HG02798 (cell line): ENCODE measurements at regions not wholly inside any gene's neighbourhood (a gene's known extent, or its start where the extent isn't known, plus 50 kb on each side); places are given as distances from the start of the nearest gene placed in this dataset.
"Not testable (repeated sequence)": the region's sequence is repeated elsewhere in the genome, so short reads cannot be mapped to it uniquely, and the experiment has no call there.

Experiments
- ATAC-seq: cut with Tn5 transposase; IDR thresholded peaks from one replicate; pipeline ENCODE4 v1.9.1; 2021; ENCODE audit warnings: mild to moderate bottlenecking; ENCODE audit not compliant: unreplicated experiment, poor library complexity

DNA sequence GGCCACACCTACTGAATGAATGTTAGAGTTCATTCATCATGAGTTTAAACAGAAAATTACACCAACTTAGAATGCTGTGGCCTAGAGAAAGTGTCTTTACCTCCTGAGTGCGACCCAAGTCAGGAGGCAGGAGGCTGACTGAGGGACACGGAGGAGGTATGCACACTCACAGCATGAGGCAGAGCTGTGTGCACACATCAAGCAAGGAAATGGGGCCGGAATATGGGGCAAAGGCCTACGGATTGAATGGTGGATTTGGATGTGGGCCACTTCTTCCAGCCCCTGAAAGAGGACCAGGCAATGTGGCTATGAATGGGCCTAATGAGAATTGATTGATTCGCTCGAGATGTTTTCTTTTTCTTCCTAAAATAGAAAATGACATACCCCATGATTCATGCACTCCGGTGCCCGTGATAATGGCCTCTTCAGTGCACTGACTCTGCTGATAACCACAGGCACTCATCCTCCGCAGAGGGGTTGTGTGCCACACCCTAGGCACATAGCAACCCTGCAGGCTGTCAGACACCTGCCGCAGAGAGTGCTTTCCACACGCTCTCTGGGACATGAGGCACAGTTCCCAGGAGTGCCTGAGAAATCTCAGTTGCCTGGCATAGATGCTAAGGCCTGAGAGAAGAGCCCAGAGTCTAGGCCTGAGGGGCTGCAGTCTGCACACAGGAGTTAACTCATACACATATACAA, 155.5 kb downstream of the GLUL start:
- ATAC-seq, result no peak

DNA sequence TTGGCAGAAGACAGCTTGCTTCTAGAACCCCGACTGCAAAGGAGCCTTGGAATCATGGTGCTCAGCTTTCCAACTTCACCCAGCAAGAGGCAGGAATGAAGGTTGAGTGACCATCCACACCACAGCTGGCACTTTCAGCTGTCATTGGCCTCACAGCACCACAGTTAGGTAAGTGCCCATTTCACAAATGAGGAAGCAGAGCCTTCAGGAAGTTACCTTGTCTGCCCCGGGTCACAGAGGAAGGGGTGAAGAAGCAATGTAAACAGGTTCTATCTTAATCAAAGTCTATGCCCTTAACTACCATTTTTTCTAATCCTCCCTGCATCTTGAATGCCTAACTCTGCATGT, 156.0 kb downstream of the GLUL start:
- no peak for ATAC-seq

DNA sequence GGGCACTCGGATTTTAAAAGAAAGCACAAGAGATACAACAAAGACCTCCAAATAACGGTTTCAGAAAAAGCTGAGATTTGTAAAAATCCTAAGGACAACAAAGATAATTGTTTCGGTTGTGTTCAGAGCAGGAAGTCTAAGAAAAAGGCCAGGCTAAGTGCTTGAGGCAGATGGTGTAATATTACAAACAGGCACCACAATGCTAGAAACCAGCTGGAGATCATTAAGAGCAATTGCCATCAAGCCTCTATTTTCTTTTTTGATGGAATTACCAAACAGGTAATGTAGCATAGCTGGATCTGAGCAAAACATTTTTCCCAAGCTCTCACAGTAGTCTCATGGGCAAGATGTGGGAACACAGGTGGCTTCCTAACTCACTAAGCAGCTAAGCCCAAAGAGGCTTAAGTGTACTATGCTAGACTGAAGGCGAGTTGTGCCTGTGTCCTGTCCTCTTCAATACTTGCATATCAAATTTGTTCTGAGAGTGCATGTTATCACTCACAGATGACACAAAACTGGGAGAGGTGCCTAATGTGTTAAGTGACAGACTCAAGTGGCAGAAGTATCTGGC, 161.6 kb downstream of the GLUL start:
- no peak for ATAC-seq

DNA sequence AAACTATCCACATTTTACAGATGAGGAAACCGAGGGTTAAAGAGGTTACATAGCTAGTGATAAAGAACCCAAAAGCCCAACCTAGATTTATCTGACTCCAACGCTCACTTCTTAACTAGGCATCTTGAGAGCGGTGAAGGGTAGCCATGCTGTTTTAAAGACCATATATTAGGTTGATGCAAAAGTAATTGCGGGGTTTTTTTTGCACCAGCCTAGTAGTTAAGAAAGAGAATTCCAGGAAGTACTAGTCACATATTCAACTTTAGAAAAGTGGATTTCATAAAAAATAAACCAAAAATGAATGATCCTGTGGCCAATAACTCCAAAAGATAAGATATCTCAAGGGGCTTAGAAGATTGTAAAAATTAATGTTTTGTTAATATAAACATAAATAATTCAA, 162.1 kb downstream of the GLUL start:
- no peak for ATAC-seq

DNA sequence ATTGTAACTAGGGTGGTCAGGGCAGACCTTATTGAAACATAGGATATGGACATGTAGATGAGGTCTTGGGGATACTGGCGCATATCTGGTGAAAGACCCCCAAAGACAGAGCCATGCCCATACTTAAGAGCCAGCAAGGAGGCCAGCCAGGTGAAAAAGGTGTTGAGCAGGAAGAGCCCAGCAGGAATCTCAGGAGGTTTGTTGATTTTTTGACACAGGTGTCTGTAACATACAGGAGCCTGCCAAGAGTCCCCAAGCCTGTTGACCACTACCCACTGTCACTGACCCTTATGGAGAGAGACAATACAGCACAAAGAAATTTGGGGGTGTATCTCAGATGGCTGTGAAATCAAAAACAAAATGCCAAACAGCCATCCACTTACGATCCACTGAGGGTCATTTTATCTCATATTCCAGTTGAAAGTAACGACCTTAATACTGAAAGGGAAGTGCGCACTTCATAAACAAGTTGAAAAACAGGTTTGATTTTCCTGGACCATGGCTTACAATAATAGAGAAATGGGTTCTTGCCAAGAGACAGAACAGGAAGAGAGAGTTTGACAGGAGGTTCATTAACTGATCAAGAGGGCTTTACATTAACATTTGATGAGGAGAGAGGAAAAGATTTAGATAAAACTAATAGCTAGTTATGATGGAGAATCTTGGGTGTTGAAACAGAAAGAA, 163.6 kb downstream of the GLUL start:
- no peak for ATAC-seq

DNA sequence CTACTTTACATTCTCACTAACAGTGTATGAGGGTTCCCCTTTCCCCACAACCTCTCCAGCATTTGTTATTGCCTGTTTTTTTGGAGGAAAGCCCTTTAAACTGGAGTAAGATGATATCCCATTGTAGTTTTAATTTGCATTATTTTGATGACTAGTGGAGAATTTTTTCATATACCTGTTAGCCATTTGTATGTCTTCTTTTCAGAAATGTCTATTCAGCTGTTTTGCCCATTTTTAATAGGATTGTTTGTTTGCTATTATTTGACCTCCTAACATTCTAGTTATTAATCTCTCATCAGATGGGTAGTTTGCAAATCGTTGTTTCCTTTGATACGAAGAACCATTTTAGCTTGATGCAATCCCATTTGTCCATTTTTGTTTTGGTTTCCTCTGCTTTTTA, 165.0 kb downstream of the GLUL start:
- no peak for ATAC-seq

DNA sequence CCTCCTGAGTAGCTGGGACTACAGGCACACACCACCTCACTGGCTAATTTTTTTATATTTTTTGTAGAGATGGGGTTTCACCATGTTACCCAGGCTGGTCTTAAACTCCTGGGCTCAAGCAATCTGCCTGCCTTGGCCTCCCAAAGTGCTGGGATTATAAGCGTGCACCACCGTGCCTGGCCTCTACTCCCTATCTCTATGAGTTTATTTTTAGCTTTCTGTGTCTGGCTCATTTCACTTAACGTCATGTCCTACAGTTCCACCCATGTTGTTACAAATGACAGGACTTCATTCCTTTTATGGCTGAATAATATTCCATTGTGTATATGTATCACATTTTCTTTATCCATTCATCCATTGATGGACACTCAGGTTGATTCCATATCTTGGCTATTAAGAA, 164.2 kb upstream of the ZNF648 start:
- not testable (repeated sequence) for ATAC-seq

DNA sequence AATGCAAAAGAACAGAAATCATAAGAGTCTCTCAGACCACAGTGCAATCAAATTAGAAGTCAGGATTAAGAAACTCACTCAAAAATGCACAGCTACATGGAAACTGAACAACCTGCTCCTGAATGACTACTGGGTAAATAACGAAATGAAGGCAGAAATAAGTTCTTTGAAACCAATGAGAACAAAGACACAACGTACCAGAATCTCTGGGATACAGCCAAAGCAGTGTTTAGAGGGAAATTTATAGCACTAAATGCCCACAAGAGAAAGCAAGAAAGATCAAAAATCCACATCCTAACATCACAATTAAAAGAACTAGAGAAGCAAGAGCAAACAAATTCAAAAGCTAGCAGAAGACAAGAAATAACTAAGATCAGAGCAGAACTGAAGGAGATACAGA, 160.5 kb upstream of the ZNF648 start:
- ATAC-seq, result not testable (repeated sequence)

DNA sequence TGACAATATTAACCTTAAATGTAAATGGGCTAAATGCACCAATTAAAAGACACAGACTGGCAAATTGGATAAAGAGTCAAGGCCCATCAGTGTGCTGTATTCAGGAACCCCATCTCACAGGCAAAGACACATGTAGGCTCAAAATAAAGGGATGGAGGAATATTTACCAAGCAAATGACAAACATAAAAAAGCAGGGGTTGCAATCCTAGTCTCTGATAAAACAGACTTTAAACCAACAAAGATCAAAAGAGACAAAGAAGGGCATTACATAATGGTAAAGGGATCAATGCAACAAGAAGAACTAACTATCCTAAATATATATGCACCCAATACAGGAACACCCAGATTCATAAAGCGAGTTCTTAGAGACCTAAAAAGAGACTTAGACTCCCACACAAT, 159.9 kb upstream of the ZNF648 start:
- ATAC-seq, result not testable (repeated sequence)

DNA sequence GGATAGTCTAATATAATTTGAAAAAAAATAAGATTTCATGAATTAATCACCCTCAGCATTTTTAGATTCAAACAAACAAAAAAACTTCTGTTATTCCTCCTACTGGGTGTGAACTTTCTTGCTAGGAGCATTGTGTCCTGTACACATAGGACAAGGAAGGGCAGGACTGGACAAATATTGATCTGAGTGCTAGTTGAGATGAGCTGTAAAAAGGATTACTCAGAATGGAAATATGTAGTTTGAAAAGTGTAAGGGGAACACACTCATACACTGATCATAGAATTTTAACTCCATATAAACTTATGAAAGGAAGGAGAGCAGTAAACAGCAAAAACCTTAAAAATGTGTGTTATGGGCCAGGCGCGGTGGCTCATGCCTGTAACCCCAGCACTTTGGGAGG, 156.5 kb upstream of the ZNF648 start:
- no peak for ATAC-seq

DNA sequence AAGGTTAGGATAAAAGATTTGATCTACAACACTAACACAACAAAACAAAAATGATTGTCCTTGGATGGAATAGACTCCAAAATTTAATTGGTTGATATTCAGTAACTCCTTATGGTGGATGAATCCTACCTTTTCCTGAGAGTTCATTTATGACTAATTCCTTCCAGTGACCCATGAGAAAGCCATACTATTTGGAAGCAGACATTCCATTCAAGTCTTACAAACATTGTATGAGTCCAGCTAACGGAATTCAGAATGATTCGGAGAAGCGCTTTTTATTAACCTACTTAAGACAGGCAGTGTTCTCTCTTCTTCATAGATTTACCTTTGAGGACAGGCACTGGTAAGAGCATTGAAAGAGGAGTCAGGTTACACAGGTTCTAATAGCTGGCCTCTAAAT, 155.6 kb upstream of the ZNF648 start:
- ATAC-seq, result no peak

DNA sequence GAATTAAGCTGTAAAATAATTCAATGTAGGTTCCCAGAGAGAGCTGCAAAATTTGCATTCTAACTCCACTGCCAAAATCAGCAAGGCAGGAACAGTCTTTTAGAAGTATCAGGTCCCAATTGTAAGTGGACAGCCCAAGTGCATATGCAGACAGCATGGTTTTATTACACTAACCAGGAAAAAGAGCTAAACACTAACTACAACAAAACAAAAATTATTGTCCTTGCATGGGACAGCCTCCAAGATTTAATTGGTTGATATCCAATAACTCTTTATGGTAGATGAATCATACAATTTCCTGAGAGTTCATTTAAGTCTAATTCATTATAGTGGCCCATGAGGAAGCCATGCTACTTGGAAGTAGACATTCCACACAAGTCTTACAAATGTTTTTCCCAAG, 154.3 kb upstream of the ZNF648 start:
- ATAC-seq, result no peak

DNA sequence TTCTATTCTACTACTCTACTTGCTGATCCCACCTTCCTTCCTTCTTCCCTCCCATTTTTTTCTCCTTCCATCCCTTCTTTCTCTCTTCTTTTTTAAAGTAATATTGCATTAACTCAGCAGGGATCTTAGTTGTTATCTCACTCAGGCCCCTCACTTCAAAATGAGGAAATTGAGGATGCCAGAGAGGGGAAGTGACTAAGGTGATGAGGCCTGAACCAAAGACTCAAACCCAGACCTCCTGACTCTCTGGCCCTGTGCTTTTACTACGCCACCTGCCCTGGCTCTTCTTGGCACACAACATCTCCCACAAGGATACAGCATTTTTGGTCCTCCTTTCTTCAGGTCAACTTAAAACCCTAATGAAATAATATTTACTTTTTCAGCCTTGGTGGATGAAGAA, 151.7 kb upstream of the ZNF648 start:
- ATAC-seq, result no peak

DNA sequence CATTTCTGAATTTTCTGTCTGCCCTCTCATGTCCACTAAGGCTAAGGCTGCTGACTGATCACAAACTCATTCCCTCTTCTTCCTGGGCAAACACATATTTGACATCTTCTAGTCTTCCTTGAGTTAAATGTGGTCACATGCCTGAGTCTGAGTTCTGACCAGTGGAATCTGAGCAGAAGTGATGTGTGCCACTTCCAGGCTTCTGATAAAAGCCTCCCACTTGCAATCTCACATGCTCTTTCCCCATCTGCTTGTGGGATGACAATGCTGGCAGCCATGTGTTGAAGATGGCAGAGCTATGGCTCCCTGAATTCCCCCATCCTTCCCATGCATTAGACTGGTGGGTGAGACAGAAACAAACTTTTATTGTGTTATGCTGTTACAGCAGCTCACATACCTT, 149.9 kb upstream of the ZNF648 start:
- ATAC-seq, result no peak

DNA sequence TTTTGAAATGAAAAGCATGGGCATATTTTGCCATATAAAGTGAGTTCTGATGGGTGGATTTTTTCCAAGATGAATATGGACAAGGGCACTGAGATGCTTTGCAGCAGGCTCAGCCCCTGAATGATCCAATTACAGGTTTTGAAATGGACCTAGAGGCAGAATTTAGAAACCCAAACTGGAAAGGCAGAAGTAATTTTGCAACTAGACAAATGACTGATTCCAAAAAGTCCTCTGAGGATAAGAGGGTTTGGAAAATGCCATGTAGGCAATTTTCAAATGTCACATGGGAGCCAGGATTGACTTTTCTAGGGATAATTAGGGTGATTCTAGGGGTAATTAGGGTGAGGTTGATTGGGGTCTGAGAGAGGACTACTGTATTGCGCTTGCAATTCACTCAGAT, 148.9 kb upstream of the ZNF648 start:
- no peak for ATAC-seq

DNA sequence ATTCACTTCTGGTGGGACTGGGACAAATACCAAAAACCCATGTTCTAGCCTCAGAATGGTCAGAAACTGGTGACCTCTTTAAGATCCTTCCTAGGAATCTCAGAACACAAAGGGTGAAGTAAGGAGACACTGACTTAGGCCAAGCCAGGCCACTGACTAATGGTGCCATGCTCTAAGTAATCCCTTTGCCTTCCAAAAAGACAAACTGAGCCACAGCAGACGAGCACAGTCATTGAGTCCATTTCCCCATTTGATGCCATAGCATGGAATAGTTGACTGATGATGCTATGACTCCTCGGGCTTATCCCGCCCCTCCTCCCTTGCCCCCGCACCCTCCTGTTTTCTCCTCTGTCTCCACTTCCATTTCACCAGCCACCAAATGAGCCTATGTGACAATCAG, 145.8 kb upstream of the ZNF648 start:
- no peak for ATAC-seq

DNA sequence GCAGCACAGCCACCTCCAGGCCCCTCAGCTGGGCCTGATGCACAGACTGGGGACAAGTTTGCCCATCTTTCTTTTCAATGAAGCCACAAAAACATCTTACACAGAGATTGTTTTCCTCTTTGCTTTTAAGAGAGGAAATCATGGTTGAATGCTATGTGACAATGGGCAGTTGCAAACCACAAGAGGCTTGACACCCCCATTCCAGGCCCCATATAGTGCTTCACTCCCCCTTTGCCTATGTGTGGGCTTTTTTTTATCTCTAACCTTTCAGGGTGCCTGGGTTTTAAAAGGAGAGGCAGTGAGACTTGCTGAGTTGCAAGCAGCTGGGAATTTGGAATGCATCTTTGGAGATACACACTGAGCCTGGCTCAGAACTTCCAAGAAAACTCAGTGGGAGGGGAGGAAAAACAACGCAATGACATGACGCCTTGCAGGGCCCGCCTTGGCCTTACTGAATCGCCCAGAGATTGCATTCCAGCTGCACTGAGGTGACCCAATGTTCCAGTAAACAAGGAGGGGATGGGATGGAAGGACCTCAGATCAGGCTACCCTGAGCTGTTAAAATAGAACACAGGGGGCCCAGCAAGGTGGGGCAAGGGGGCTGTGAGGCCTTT, 145.2 kb upstream of the ZNF648 start:
- no peak for ATAC-seq

DNA sequence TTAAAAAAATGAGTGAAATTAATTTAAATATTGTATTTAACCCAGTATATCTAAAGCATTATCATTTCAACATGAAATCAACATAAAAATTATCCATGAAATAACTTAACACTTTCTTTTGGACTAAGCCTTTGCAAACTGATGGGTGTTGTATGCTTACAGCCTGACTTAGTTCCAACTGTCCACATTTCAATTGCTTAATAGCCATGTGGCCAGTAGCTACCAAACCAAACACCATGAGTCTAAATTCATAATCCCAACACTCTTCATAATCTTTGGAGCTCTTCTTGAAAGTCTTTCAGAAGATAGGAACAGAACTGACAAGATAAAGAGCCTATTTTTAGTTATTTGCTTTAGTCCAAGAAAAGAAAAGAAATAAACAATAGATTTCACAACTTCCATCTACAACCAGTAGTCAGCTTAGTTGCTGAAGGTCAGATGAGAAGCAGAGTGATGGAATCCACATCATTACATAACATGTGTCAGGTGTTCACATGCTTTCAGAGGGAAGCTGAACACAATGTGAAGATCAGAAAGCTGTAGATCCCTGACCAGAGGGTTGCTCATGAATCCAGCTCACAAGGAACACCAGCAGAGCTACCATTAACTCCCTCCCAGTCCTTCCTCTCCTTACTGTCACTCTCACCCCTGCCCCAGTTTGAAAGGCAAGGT, 144.0 kb upstream of the ZNF648 start:
- no peak for ATAC-seq

DNA sequence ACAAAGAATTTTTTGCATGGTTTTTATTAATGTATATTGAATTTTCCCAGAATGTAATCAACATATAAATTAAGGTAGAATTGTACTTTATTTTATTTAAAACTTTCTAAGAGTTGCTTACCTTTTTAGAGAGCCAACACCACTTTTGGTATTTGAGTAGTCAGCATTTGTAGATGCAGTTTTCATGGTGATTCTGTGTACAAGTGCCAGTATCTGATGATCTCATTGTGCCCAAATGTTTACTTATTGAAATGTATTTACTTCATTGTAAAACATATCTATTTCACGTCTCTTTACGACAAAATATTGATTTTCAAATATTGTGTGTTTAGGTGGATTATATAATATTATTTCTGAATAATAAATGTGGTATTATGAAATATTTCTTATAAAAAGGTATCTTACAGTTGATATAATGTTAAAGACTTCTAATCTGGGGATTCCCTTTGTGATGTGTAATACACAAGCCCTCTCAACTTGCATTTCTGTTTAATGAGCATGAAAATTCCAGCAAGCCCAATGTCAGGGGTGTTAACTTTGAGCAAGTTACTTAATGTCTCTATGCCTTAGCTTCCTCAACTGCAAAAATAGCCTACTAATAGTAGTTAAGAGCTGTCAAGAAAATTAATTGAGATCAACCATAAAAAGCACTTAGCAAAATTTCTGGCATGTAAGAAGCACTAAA, 141.8 kb upstream of the ZNF648 start:
- ATAC-seq, result no peak

DNA sequence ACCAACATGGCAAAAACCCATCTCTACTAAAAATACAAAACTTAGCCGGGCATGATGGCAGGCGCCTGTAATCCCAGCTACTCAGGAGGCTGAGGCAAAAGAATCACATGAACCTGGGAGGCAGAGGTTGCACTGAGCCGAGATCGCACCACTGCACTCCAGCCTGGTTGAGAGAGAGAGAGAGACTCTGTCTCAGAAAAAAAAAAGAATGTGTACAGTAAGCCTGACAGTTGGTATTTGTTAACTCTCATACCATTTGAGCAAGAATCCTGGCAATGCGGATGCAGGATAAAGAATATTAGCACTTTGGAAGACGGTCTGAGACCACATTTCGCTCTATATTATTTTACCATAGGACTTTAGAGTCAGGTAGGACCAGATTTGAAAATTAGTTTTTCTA, 140.0 kb upstream of the ZNF648 start:
- ATAC-seq, result not testable (repeated sequence)
